HL-60/S4 (cell line): ENCODE measurements at regions not wholly inside any gene's neighbourhood (a gene's known extent, or its start where the extent isn't known, plus 50 kb on each side); places are given as distances from the start of the nearest gene placed in this dataset.

ENCODE experiments used
- in situ Hi-C: fragments of 300-500 bp; cut with MboI; formaldehyde crosslinking; loops from 2 replicates; pipeline ENCODE4 v1.14.3; 2022; ENCODE audit warnings: low sequenced_read_pairs

- in situ Hi-C loops, result no loop called here
Measured at GRCh38 chr20:7601431-7601830, 338.8 kb downstream of the HAO1 start.

- in situ Hi-C loops, result no loop called here
Measured at GRCh38 chr20:7606941-7607340, 333.3 kb downstream of the HAO1 start.

- in situ Hi-C loops, result no loop called here
Measured at GRCh38 chr20:7608250-7608649, 332.0 kb downstream of the HAO1 start.

GRCh38 chr20:7609251-7609650 lies 331.0 kb downstream of the HAO1 start:
- in situ Hi-C loops, result no loop called here

GRCh38 chr20:7610681-7611080 lies 329.6 kb downstream of the HAO1 start:
- in situ Hi-C loops, result no loop called here

GRCh38 chr20:7617797-7618196 lies 322.5 kb downstream of the HAO1 start:
- in situ Hi-C loops, result no loop called here

- in situ Hi-C loops, result no loop called here
Measured at GRCh38 chr20:7622399-7622961, 317.8 kb downstream of the HAO1 start.

GRCh38 chr20:7624886-7625285 lies 315.4 kb downstream of the HAO1 start:
- in situ Hi-C loops, result no loop called here

- in situ Hi-C loops, result no loop called here
Measured at GRCh38 chr20:7627734-7628663, 312.3 kb downstream of the HAO1 start.

GRCh38 chr20:7629880-7630279 lies 310.4 kb downstream of the HAO1 start:
- in situ Hi-C loops, result no loop called here

GRCh38 chr20:7637184-7637583 lies 303.1 kb downstream of the HAO1 start:
- in situ Hi-C loops, result no loop called here

- in situ Hi-C loops, result loop anchor here (25.0 kb wide), 1 partner anchor 88 kb away; no protein-coding TSS in a partner anchor
Measured at GRCh38 chr20:7650086-7650879, 290.0 kb downstream of the HAO1 start.

- in situ Hi-C loops, result loop anchor here (25.0 kb wide), 1 partner anchor 92 kb away; no protein-coding TSS in a partner anchor
Measured at GRCh38 chr20:7654231-7654630, 286.0 kb downstream of the HAO1 start.

GRCh38 chr20:7656687-7657467 lies 283.4 kb downstream of the HAO1 start:
- in situ Hi-C loops, result loop anchor here (25.0 kb wide), 1 partner anchor 95 kb away; no protein-coding TSS in a partner anchor

GRCh38 chr20:7657569-7657968 lies 282.7 kb downstream of the HAO1 start:
- in situ Hi-C loops, result loop anchor here (25.0 kb wide), 1 partner anchor 95 kb away; no protein-coding TSS in a partner anchor

GRCh38 chr20:7660165-7660564 lies 280.1 kb downstream of the HAO1 start:
- in situ Hi-C loops, result loop anchor here (25.0 kb wide), 1 partner anchor 98 kb away; no protein-coding TSS in a partner anchor

- in situ Hi-C loops, result loop anchor here (25.0 kb wide), 1 partner anchor 103 kb away; no protein-coding TSS in a partner anchor
Measured at GRCh38 chr20:7665376-7665775, 274.9 kb downstream of the HAO1 start.

- in situ Hi-C loops, result loop anchor here (25.0 kb wide), 1 partner anchor 105 kb away; no protein-coding TSS in a partner anchor
Measured at GRCh38 chr20:7667194-7667593, 273.1 kb downstream of the HAO1 start.

GRCh38 chr20:7672571-7672970 lies 267.7 kb downstream of the HAO1 start:
- in situ Hi-C loops, result loop anchor here (25.0 kb wide), 1 partner anchor 110 kb away; no protein-coding TSS in a partner anchor

GRCh38 chr20:7673841-7674240 lies 266.4 kb downstream of the HAO1 start:
- in situ Hi-C loops, result loop anchor here (25.0 kb wide), 1 partner anchor 112 kb away; no protein-coding TSS in a partner anchor
